Stimulated activated naive CD4-positive, alpha-beta T cell (primary cell): ENCODE measurements at regions not wholly inside any gene's neighbourhood (a gene's known extent, or its start where the extent isn't known, plus 50 kb on each side); places are given as distances from the start of the nearest gene placed in this dataset.
"Not testable (repeated sequence)": the region's sequence is repeated elsewhere in the genome, so short reads cannot be mapped to it uniquely, and the experiment has no call there.

Source experiments
- DNase-seq, 6 experiments: peaks; one replicate each; lab custom pipeline; 2025; lab: John Stamatoyannopoulos, UW

DNA sequence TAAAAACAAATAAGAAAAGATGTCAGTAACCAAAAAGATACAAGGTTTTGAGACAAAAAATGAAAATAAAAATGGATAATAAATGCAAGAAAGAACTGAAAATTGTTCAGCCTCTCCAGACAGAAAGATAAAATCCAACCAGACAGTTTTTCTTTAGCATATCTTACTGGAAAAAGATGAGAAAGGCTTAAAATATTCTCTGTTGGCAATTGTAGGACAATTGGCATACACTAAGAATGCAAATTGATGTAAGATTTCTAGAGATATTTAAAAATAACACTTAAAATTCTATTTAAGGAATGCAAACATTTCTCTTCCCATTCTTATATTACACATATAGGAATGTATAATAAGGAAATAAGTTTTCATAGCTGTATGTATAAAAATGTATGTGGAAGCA, 590.6 kb downstream of the DSC3 start:
- no peak for DNase-seq

DNA sequence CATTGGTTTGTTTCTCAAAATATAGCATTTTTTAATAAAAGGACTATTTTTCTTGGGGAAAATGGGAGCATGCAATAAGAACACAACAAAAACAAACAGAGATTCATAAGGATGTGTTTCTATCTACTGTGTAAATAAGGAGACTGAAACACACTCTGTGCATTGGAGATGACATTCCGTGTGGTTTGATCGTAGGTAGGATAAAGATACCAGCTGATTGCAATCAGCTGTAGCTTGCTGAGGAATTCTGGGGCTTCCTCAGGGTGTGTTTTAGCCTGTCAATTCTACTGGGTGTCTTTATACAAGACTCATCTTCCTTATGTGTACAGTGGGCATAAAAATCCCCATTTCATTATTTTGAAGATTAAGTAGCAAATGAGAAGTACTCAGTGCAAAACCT, 591.6 kb downstream of the DSC3 start:
- DNase-seq, result no peak

DNA sequence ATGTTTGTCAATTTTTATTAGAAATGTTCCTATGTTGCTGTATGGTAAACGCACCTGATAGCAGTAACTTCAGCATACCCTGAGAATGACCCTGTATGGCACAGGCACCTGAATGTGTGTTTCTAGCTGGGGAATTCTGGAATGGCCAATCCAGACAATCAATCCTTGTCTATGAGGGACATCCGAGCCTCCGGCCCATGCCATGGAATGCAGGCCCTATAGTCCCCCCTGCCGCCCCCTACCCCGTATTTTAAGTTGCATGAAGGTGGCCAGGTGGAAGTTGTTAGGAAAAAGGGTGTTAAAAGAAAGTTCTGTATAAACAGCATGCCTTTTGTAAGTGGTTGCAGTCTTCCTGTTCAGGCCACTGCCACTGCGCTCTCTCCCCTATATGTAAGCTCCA, 595.9 kb downstream of the DSC3 start:
- no peak for DNase-seq

DNA sequence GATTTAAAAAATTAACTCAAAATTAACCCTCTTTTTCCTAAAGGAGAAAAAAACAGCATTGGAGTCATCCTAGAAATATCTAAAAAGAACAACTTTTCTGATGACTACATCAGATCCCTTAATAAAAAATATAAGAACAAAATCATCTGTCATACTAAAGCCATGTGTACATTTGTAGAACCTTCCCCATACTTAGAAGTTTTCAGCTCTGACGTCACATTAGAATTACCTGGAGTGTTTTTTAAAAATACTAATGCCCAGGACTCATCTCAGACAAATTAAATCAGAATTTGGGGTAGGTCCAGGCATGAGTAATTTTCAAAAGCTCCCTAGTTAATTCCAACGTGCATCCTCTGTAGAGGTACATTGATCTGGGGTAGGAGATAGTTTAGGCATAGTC, 598.0 kb downstream of the DSC3 start:
- DNase-seq, result no peak

DNA sequence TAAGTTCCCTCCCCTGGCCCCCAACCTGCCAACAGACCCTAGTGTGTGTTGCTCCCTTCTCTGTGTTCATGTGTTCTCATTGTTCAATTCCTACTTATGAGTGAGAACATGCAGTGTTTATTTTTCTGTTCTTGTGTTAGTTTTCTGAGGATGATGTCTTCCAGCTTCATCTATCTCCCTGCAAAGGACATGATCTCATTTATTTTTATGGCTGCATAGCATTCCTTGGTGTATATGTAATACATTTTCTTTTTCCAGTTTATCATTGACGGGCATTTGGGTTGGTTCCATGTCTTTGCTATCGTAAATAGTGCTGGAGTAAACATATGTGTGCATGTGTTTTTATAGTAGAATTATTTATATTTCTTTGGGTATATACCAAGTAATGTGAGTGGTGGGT, 602.2 kb downstream of the DSC3 start:
- no peak for DNase-seq

DNA sequence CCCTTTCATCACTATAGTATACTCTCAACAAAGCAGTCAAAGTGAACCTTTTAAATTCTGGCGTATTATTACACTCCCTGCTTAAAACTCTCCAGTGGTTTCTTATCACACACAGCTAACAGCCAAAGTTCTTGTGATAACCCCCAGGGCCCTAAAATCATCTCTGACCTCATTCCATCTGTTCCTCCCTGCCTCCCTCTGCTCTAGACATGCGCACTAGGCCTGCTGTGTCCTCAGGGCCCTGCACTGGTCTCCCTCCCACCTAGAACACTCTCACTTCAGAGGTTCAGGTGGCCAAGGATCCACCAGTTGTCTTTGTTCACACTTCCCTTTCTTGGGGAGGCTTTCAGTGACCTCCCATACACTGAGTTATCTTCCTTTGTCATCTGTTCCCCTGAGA, 603.4 kb downstream of the DSC3 start:
- DNase-seq, result no peak

DNA sequence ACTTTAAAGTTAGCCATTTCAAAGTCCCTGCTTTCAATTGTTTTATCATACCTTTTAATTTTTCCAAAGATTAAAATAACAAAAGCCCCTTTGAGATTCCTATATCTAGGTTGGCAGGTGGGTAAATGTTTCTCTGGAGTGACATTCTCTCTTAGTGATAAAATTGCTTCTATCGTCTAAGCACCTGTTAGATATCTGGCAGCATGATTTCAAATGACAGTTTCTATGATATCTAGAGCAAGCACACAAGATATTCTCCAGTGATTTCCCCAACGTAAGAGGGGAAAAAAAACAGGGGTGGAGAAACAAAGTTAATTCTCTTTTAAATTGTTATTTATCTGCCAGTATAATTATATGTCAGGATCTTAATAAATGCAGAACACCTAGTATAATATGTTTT, 610.2 kb downstream of the DSC3 start:
- DNase-seq, result no peak

DNA sequence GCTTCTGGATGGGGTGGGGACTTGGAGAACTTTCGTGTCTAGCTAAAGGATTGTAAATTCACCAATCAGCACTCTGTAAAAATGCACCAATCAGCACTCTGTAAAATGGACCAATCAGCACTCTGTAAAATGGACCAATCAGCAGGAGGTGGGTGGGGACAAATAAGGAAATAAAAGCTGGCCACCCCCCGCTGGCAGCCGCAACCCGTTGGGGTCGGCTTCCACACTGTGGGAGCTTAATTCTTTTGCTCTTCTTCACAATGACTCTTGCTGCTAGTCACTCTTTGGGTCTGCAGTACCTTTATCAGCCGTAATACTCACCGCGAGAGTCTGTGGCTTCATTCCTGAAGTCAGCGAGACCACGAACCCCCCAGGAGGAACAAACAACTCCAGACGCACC, 623.1 kb downstream of the DSC3 start:
- not testable (repeated sequence) for DNase-seq

DNA sequence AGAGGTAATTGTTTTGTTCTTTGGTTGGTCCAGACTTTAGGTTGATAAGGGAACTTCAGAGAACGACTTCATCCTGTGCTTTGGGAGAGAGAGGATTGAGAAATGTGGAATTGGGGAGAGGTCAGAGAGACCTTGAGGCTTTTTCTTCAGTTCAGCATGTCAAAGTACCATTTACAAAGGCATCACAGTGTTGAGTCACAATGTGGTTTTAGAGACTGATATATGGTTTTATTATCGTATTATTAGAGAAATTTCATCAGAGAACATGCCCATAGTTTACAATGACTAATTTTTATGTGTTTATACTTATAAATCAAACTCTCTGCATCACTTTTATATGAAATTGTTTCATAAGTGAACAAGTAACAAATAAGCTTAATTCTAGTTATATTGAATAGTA, 626.6 kb downstream of the DSC3 start:
- DNase-seq, result no peak

DNA sequence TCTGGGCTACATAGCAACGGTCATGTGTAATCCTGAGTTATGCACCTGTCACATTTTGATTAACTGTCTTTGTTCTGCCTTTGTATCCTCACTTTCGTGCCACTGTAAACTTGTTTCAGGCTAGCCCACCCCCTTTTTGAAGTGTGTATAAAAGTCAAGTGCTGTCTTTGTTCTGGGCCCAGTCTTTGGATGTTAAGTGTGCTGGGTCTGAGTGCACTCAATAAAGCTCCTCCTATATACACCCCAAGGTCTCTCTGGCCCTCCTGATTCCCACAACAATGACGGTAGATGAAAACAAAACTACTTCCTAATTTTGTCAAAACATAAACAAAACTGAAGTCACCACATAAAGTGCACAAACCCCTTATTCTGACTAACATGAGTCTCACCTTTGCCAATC, 633.4 kb downstream of the DSC3 start:
- DNase-seq, result no peak

DNA sequence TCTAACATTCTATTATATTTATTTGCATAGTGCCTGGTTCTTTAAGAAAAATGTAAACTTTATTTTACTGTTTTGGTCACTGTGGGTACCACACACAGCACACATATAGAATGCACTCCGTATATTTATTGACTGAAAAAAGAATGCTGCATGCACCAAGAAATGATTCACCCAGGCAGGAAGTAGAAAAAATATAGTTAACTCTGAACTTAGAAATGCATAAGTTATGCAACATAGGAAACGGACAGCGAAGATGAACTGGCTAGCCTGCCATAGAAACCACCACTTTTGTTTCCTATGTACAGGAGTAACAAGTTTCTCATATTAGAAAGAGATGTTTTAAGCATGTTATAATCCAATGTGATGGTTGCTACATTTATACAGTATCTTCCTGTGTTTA, 635.8 kb downstream of the DSC3 start:
- no peak for DNase-seq

DNA sequence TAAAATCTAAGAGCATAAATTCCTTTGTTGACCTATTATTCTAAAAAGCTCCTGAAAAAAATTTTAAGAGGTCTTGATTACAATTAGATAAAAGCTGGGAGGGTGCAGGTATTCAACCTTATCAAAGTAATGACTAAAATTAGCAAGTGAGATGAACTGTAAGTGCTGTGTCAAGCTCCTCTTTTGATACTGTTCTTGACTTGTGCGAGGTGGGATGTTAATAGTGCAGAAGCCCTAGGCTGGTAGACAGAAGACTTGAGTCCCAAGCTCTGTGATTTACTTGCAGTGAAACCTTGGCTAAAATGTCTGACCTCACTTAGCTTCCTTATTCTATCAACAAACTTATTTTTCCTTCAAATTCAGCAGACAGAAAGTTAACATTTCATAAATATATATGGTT, 637.5 kb downstream of the DSC3 start:
- no peak for DNase-seq

DNA sequence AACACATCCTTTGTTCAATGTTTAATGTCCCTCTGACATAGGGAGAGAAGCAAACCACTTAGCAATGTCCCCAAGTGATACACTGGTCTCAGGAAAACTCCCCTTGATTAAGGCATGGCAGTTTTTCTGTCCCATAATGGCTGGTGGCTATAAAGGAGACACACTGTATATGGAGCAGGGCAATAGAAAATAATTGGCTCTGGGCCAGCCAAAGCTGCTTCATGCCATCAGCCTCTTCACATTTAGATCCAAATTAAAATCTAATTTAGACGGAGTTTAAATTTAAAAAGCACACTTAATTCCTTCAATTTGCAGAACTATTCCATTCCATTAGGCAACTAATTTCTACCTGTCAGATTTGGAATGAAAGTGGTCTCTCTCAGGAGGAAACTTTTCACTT, 638.1 kb downstream of the DSC3 start:
- DNase-seq, result no peak

DNA sequence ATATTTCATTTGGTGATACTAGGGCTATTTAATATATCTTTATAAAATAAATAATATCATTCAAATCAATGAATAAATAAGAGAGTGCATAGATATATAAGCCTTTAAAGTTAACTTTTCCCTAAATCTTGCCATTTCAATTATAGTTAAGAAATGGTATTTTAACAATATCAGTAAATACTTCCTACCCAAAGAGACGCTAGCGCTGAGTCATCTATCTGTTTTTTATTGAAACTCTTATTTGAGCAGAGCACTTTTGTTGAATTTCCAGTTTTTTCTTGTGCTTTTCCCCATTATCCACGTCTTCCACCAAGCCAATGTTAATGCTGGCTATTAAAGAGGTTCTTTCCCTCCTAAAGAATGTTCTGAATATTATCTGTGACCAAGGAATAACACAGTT, 639.3 kb downstream of the DSC3 start:
- no peak for DNase-seq

DNA sequence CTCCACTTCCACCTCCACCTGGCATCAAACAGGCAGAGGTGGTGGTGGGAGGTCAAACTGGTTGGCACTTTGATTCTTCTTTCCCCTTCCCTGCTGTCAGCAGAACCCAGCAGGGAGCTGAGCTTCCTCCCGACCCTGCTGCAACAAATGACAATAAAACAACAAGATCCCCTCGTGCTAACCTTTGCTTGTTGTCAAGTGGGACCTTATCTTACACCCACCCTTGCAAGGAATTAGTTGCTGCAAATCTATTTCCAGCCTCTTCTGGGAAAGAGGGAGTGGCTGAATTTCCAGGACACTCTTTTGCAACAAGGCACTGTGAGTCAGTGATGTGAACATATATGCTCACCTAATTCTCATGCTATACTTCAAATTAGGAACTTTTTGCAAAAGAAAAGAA, 655.1 kb downstream of the DSC3 start:
- no peak for DNase-seq

DNA sequence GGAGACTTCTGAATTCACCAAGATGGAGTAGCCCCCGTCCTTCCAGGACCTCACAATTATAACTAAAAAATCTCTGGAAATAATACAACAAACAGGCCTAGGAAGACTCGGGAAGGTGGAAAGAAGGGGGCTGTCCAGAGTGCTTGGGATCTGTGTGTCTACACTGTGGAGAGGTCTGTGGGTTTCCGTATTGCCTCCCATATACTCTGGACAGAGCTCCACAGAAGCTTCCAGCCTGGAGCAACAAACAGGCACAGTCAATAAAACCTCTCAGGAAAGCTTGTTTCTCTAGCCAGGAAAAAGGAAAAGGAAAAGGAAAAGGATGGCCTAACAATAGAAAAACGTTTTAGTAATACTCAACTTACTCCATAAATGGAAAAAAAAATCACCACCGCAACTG, 655.9 kb downstream of the DSC3 start:
- no peak for DNase-seq

DNA sequence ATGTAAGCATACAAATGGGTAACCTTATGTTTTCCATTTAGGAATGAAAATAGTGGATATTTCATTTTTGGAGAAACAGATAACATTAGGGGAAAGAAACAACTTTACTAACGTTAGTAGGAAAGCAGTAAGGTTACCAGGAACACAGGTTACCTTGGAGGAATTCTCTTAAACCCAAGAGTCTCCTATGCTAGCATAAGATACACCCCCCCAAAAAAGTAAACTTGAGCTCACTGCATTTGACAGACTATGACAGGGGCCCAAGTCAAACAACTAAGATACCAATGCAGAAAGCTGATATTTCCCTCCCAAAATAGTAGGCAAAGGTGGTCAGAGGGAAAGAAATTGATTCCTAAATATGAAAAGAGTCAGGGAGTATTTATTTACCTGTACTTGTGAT, 656.9 kb downstream of the DSC3 start:
- no peak for DNase-seq

DNA sequence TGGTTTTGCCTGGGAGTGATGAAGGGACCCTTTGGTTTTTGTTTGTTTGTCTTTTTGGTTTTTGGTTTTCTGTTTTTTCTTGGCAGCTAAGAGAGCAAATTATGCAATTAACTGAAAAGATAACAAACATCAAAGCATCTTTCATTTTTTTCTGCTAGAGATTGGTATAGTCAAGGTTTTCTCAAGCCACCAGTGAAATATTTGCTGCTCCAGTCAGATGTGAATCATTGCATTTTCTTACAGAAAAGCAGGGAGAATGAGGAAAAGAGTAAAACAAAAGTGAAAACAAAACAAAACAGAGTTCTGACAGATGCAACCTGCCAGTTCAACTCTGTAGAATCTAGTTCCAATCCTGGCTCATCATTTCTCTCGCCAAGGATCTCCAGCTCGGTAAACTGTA, 660.7 kb downstream of the DSC3 start:
- DNase-seq, result no peak

DNA sequence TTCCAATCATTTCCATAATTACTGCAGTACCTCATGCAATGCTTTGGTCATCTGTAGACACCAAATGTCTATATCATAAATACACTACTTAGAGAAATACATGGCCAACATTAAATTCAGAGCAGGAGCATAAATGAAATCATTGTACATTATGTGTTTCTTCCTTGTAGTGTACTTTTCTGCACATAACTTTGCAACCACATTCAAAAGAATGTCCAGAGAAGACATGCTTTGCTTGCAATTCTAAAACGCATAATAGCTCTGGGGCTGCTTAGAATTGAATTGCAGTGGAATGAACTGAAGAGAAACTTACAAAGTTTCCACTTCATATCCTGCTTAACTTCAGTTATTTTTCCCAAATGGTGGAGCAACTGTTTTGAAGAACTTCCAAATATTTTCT, 664.4 kb downstream of the DSC3 start:
- no peak for DNase-seq

DNA sequence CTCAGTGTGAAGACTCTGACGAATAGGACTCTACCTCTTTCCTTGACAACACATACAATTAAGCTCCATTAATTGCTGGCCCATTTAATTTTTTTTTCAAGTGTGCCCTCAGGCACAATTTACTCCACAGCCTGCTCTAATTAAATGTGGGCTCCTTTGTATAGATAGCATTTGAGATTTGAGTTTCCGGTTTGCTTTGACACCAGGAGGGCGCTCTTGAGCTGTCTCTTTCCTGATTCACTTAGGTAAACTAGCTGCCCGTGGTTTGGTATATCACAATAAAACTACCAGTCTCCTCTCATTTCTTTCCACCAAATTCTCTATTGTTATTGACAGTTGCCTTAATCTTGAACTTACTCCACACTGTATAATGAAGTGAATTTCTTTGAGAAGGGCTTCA, 666.0 kb downstream of the DSC3 start:
- no peak for DNase-seq

DNA sequence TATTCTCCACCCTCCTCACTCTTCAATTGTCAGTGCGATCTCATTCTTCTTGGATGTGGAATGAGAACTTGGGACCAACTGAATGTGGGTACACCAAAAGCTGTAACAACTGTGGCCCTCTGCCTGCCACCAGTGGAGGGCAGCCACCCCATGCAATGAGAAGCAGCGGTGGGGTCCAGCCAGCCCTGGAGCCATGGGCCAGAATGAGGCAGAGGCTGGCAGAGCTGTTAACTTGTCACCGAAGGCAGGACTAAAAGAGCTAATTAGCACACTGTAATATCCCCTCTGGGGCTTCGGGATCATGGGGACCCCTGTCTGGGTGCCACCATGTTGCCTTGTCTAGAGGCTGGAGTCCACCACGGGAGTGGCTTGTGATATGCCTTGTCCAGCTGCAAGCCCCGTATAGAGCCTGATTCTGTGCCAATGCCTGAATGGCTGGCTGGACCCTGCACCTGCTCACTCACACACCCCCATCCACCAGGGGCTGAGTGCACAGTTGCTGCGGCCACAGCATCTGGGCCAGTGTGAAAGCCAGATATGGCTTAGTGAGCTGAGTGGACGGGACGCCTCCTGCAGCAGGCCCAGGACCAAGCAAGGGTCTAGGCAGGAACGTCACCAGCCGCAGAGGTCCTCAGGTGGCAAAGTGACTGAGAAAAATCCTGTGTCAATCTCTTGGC, 680.5 kb downstream of the DSC3 start:
- DNase-seq, result no peak

DNA sequence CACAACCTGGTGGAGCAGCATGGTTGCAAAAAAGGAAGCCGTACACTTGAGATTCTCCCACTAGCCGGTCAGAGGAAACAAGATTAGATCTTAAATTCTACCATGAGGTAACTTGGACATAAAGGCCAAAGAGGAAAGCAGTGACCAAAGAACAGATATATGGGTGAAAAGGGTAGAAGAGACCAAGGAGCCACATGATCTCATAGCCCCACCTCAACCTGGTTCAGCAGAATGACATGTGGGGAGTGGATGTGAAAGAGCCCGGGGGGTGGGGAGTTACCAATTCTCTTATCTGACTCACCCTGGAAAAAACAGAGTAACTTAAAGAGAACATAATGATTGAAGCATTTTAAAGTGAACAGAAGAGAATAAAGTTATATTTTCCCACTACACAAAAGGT, 683.0 kb downstream of the DSC3 start:
- DNase-seq, result no peak

DNA sequence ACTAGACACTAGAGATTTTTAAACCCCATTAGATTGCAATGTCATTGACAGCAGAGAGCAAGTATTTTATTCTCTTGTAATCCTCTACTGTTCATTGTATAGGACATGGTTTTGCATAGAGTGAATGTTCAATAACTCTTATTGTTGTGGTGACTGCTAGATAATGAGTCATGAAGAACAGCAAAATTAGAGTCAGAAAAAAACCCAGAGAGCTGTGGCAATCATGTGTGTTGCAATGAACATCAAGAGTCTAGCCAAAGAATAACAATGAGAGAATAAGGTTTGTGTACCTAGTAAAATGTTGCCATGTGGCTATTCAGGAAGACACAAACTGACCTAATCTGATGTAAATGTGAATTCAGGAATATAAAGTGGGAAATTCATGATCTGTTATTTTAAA, 684.0 kb downstream of the DSC3 start:
- no peak for DNase-seq

DNA sequence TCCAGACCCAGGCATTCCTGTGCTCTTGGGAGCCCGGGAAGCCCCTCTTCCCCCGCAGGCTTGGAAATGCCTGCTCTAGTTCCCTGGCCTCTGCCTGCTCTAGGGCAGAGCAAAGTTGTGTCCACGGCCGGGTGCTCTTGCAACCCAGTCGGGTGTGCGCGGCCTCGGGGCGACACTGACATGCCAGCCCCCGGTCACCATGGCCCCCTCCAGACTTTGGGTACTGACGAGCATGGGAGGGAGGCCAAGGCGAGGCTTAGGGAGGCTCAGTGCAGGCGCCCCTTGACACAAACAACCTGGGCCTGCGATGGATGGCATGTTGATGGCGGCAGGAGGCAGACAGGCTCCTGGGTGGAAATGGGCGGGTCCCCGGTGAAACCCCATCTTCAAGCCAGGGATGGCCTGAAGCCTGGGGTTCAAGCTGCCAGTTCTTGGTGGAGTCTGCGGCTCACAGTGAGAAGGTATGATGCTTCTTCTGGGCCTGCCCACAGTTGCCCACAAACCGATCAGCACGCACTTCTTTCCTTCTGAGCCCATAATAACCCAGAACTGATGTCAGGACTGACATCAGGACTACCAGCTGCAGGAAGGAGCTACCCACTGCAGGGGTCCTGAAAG, 689.9 kb downstream of the DSC3 start:
- no peak for DNase-seq
